ENCODE measurements at regions not wholly inside any gene's neighbourhood (a gene's known extent, or its start where the extent isn't known, plus 50 kb on each side); places are given as distances from the start of the nearest gene placed in this dataset.

- Histone ChIP-seq H3K27me3 (ENCODE audit: insufficient read depth, low read length, poor library complexity) (no peaks in the 10 kb centered on the region), H3K9ac (ENCODE audit: low read length) (no peak overlapping the region), H3K56ac (ENCODE audit: low read length) (no peak overlapping the region), H3K4me2 (ENCODE audit: low read length) (no peak overlapping the region), H3K4ac (ENCODE audit: low read depth, low read length) (no peak overlapping the region), H3K23ac (ENCODE audit: low read length) (no peak overlapping the region), H3K36me3 (ENCODE audit: control insufficient read depth, insufficient read depth, low read length) (no peaks in the 10 kb centered on the region), H2BK120ac (ENCODE audit: low read depth, low read length) (no peak overlapping the region), H3K4me3 (ENCODE audit: low read length) (no peak overlapping the region), H3K18ac (ENCODE audit: low read length) (no peak overlapping the region), H4K5ac (ENCODE audit: low read length) (no peak overlapping the region), H2BK15ac (replicated peaks; ENCODE audit: low read depth) (no peak overlapping the region), H3K79me2 (ENCODE audit: control insufficient read depth, insufficient read depth, low read length) (no peaks in the 10 kb centered on the region), H2BK5ac (ENCODE audit: low read length) (no peak overlapping the region), H4K8ac (ENCODE audit: low read depth, low read length) (no peak overlapping the region), H3K4me1 (ENCODE audit: control insufficient read depth, low read depth, low read length) (no peaks in the 10 kb centered on the region), H2AK5ac (ENCODE audit: low read length) (no peak overlapping the region), H3K79me1 (ENCODE audit: low read length) (no peaks in the 10 kb centered on the region), H3K27ac (ENCODE audit: low read depth, low read length) (no peak overlapping the region)
- no peak for DNase-seq
- no CpG with 5 or more reads among the region's 4 CpGs for WGBS (ENCODE audit: extremely low coverage, insufficient coverage, low lambda C conversion rate)
Measured at GRCh38 chr4:56206258-56206657, 181.0 kb downstream of the AASDH start.

DNA sequence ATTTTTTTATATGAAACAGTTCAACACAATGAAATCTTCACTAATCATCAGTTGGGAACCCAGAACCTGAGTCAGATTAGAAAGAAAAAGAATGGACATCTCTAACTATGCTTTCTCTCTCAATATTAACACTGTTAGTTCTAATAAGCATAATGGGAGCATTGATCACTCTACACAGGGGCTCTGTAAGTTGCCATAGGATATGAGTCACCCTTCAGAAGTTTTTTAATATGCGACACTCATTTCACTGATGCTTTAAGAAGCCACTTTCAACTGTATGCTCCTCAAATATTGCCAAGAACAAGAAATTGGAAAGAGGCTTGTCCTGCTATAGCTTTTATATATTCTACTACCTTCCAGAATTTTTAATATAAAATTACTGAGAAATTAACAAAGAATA lies 187.0 kb downstream of the AASDH start:
- Histone ChIP-seq H3K23ac (ENCODE audit: low read length) (no peak overlapping the region), H3K27ac (ENCODE audit: low read depth, low read length) (no peak overlapping the region), H2AK5ac (ENCODE audit: low read length) (no peak overlapping the region), H3K4me1 (ENCODE audit: control insufficient read depth, low read depth, low read length) (no peaks in the 10 kb centered on the region), H2BK5ac (ENCODE audit: low read length) (no peak overlapping the region), H3K9ac (ENCODE audit: low read length) (no peak overlapping the region), H3K36me3 (ENCODE audit: control insufficient read depth, insufficient read depth, low read length) (no peaks in the 10 kb centered on the region), H3K56ac (ENCODE audit: low read length) (no peak overlapping the region), H3K27me3 (ENCODE audit: insufficient read depth, low read length, poor library complexity) (no peaks in the 10 kb centered on the region), H3K79me2 (ENCODE audit: control insufficient read depth, insufficient read depth, low read length) (no peaks in the 10 kb centered on the region), H2BK15ac (replicated peaks; ENCODE audit: low read depth) (no peak overlapping the region), H3K4me3 (ENCODE audit: low read length) (no peak overlapping the region), H3K18ac (ENCODE audit: low read length) (no peak overlapping the region), H3K4ac (ENCODE audit: low read depth, low read length) (no peak overlapping the region), H4K5ac (ENCODE audit: low read length) (no peak overlapping the region), H3K4me2 (ENCODE audit: low read length) (no peak overlapping the region), H4K8ac (ENCODE audit: low read depth, low read length) (no peak overlapping the region), H2BK120ac (ENCODE audit: low read depth, low read length) (no peak overlapping the region), H3K79me1 (ENCODE audit: low read length) (no peaks in the 10 kb centered on the region)
- WGBS (ENCODE audit: extremely low coverage, insufficient coverage, low lambda C conversion rate), result no CpG with 5 or more reads among the region's 1 CpG
- no peak for DNase-seq

- Histone ChIP-seq H2AK5ac (ENCODE audit: low read length) (no peak overlapping the region), H3K18ac (ENCODE audit: low read length) (no peak overlapping the region)
Measured at GRCh38 chr4:56198265-56198664, 189.0 kb downstream of the AASDH start.

DNA sequence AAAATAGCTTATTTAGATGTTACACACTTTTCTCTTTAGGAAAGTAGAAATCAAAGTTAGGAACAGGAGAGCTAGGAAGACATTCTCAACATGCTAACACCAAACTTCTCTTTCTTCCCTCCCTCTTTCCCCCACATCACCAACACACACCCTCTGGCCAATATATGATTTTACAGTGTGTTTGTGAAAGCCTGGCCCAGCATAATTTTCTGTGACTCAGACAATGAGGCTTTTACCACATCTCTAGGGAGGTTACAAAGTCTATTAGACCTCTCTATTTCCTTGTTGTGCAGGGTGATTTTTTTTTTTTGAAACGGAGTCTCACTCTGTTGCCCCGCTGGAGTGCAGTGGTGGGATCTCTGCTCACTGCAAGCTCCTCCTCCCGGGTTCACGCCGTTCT lies 189.9 kb downstream of the AASDH start:
- no peaks in the 10 kb centered on the region for H3K36me3 ChIP-seq (ENCODE audit: control insufficient read depth, insufficient read depth, low read length)
- H3K9ac ChIP-seq (ENCODE audit: low read length), result no peak overlapping the region
- WGBS (ENCODE audit: extremely low coverage, insufficient coverage, low lambda C conversion rate), result no CpG with 5 or more reads among the region's 5 CpGs
- H3K23ac ChIP-seq (ENCODE audit: low read length), result no peak overlapping the region
- no peak for DNase-seq
- H3K27ac ChIP-seq (ENCODE audit: low read depth, low read length), result no peak overlapping the region
- no peak overlapping the region for H2BK120ac ChIP-seq (ENCODE audit: low read depth, low read length)
- H3K56ac ChIP-seq (ENCODE audit: low read length), result no peak overlapping the region
- no peak overlapping the region for H2BK5ac ChIP-seq (ENCODE audit: low read length)
- no peaks in the 10 kb centered on the region for H3K79me1 ChIP-seq (ENCODE audit: low read length)
- H3K4me1 ChIP-seq (ENCODE audit: control insufficient read depth, low read depth, low read length), result no peaks in the 10 kb centered on the region
- H3K4me2 ChIP-seq (ENCODE audit: low read length), result no peak overlapping the region
- H4K5ac ChIP-seq (ENCODE audit: low read length), result no peak overlapping the region
- H2AK5ac ChIP-seq (ENCODE audit: low read length), result no peak overlapping the region
- H4K8ac ChIP-seq (ENCODE audit: low read depth, low read length), result no peak overlapping the region
- no peak overlapping the region for H3K18ac ChIP-seq (ENCODE audit: low read length)
- no peak overlapping the region for H2BK15ac ChIP-seq (replicated peaks; ENCODE audit: low read depth)
- no peak overlapping the region for H3K4me3 ChIP-seq (ENCODE audit: low read length)
- no peaks in the 10 kb centered on the region for H3K79me2 ChIP-seq (ENCODE audit: control insufficient read depth, insufficient read depth, low read length)
- no peaks in the 10 kb centered on the region for H3K27me3 ChIP-seq (ENCODE audit: insufficient read depth, low read length, poor library complexity)
- H3K4ac ChIP-seq (ENCODE audit: low read depth, low read length), result no peak overlapping the region

More at GRCh38 chr4:56198265-56198664, 189.0 kb downstream of the AASDH start:
- Histone ChIP-seq H3K23ac (ENCODE audit: low read length) (no peak overlapping the region), H3K4me1 (ENCODE audit: control insufficient read depth, low read depth, low read length) (no peaks in the 10 kb centered on the region), H2BK120ac (ENCODE audit: low read depth, low read length) (no peak overlapping the region), H3K4me3 (ENCODE audit: low read length) (no peak overlapping the region), H3K4me2 (ENCODE audit: low read length) (no peak overlapping the region), H3K9ac (ENCODE audit: low read length) (no peak overlapping the region), H3K79me1 (ENCODE audit: low read length) (no peaks in the 10 kb centered on the region), H3K27ac (ENCODE audit: low read depth, low read length) (no peak overlapping the region), H3K27me3 (ENCODE audit: insufficient read depth, low read length, poor library complexity) (no peaks in the 10 kb centered on the region), H4K8ac (ENCODE audit: low read depth, low read length) (no peak overlapping the region), H4K5ac (ENCODE audit: low read length) (no peak overlapping the region), H3K4ac (ENCODE audit: low read depth, low read length) (no peak overlapping the region), H2BK15ac (replicated peaks; ENCODE audit: low read depth) (no peak overlapping the region), H3K36me3 (ENCODE audit: control insufficient read depth, insufficient read depth, low read length) (no peaks in the 10 kb centered on the region), H3K56ac (ENCODE audit: low read length) (no peak overlapping the region), H3K79me2 (ENCODE audit: control insufficient read depth, insufficient read depth, low read length) (no peaks in the 10 kb centered on the region), H2BK5ac (ENCODE audit: low read length) (no peak overlapping the region)
- DNase-seq, result no peak
- no CpG with 5 or more reads among the region's 2 CpGs for whole genome bisulfite sequencing (ENCODE audit: extremely low coverage, insufficient coverage, low lambda C conversion rate)

GRCh38 chr4:56195025-56195424 lies 192.3 kb downstream of the AASDH start:
- Histone ChIP-seq H3K4me3 (ENCODE audit: low read length) (no peak overlapping the region), H3K27me3 (ENCODE audit: insufficient read depth, low read length, poor library complexity) (no peaks in the 10 kb centered on the region), H4K8ac (ENCODE audit: low read depth, low read length) (no peak overlapping the region), H2BK15ac (replicated peaks; ENCODE audit: low read depth) (no peak overlapping the region), H3K9ac (ENCODE audit: low read length) (no peak overlapping the region), H3K4ac (ENCODE audit: low read depth, low read length) (no peak overlapping the region), H3K27ac (ENCODE audit: low read depth, low read length) (no peak overlapping the region), H3K56ac (ENCODE audit: low read length) (no peak overlapping the region), H3K79me1 (ENCODE audit: low read length) (no peaks in the 10 kb centered on the region), H3K4me2 (ENCODE audit: low read length) (no peak overlapping the region), H3K79me2 (ENCODE audit: control insufficient read depth, insufficient read depth, low read length) (no peaks in the 10 kb centered on the region), H2BK120ac (ENCODE audit: low read depth, low read length) (no peak overlapping the region), H3K36me3 (ENCODE audit: control insufficient read depth, insufficient read depth, low read length) (no peaks in the 10 kb centered on the region), H2AK5ac (ENCODE audit: low read length) (no peak overlapping the region), H3K23ac (ENCODE audit: low read length) (no peak overlapping the region), H4K5ac (ENCODE audit: low read length) (no peak overlapping the region), H3K4me1 (ENCODE audit: control insufficient read depth, low read depth, low read length) (no peaks in the 10 kb centered on the region), H3K18ac (ENCODE audit: low read length) (no peak overlapping the region), H2BK5ac (ENCODE audit: low read length) (no peak overlapping the region)
- no CpG with 5 or more reads among the region's 4 CpGs for WGBS (ENCODE audit: extremely low coverage, insufficient coverage, low lambda C conversion rate)
- no peak for DNase-seq

- no peaks in the 10 kb centered on the region for H3K27me3 ChIP-seq (ENCODE audit: insufficient read depth, low read length, poor library complexity)
- H3K79me2 ChIP-seq (ENCODE audit: control insufficient read depth, insufficient read depth, low read length), result no peaks in the 10 kb centered on the region
- H3K9ac ChIP-seq (ENCODE audit: low read length), result no peak overlapping the region
- H3K23ac ChIP-seq (ENCODE audit: low read length), result no peak overlapping the region
- H2BK15ac ChIP-seq (replicated peaks; ENCODE audit: low read depth), result no peak overlapping the region
- H3K4me2 ChIP-seq (ENCODE audit: low read length), result no peak overlapping the region
- H3K36me3 ChIP-seq (ENCODE audit: control insufficient read depth, insufficient read depth, low read length), result no peaks in the 10 kb centered on the region
- no peak overlapping the region for H2AK5ac ChIP-seq (ENCODE audit: low read length)
- no peak overlapping the region for H4K5ac ChIP-seq (ENCODE audit: low read length)
- H2BK120ac ChIP-seq (ENCODE audit: low read depth, low read length), result no peak overlapping the region
- H2BK5ac ChIP-seq (ENCODE audit: low read length), result no peak overlapping the region
- H3K4me3 ChIP-seq (ENCODE audit: low read length), result no peak overlapping the region
- no peak overlapping the region for H3K18ac ChIP-seq (ENCODE audit: low read length)
- peaks cover 4% of the 10 kb centered on the region for H3K4me1 ChIP-seq (ENCODE audit: control insufficient read depth, low read depth, low read length)
- H3K4ac ChIP-seq (ENCODE audit: low read depth, low read length), result no peak overlapping the region
- DNase-seq, result no peak
- H3K79me1 ChIP-seq (ENCODE audit: low read length), result no peaks in the 10 kb centered on the region
- H3K56ac ChIP-seq (ENCODE audit: low read length), result no peak overlapping the region
- no CpG with 5 or more reads among the region's 6 CpGs for WGBS (ENCODE audit: extremely low coverage, insufficient coverage, low lambda C conversion rate)
- no peak overlapping the region for H3K27ac ChIP-seq (ENCODE audit: low read depth, low read length)
- no peak overlapping the region for H4K8ac ChIP-seq (ENCODE audit: low read depth, low read length)
Measured at GRCh38 chr4:56191534-56191933, 195.8 kb downstream of the AASDH start.
